GM12873 (cell line): ENCODE measurements at regions not wholly inside any gene's neighbourhood (a gene's known extent, or its start where the extent isn't known, plus 50 kb on each side); places are given as distances from the start of the nearest gene placed in this dataset.

Source experiments
- CTCF ChIP-seq: IDR thresholded peaks from 2 replicates; pipeline ENCODE4 v1.5.1; 2012; ENCODE audit warnings: low read depth, mild to moderate bottlenecking, moderate library complexity, low read length, control low read depth; ENCODE audit not compliant: insufficient read depth; ENCODE audit errors: missing control alignments

- no peak for TF ChIP-seq CTCF
Measured at GRCh38 chr17:14838567-14838966, 426.6 kb downstream of the PMP22 start.

- TF ChIP-seq CTCF: no peak
Measured at GRCh38 chr17:14833201-14833785, 431.8 kb downstream of the PMP22 start.

- TF ChIP-seq CTCF: no peak
Measured at GRCh38 chr17:14831491-14831890, 433.6 kb downstream of the PMP22 start.

- TF ChIP-seq CTCF: no peak
Measured at GRCh38 chr17:14827396-14827919, 437.7 kb downstream of the PMP22 start.

GRCh38 chr17:14826358-14826757 is 438.8 kb downstream of the PMP22 start:
- TF ChIP-seq CTCF: no peak

- no peak for TF ChIP-seq CTCF
Measured at GRCh38 chr17:14818469-14818868, 446.7 kb downstream of the PMP22 start.

- TF ChIP-seq CTCF: no peak
Measured at GRCh38 chr17:14815079-14815478, 450.0 kb downstream of the PMP22 start.
